Sigmoid colon (tissue), 6 donors: ENCODE measurements at regions not wholly inside any gene's neighbourhood (a gene's known extent, or its start where the extent isn't known, plus 50 kb on each side); places are given as distances from the start of the nearest gene placed in this dataset.

Experiments
- DNase-seq: peaks from one replicate; pipeline ENCODE4 v3.0.0-alpha.2; 2019
- H3K27ac ChIP-seq, 4 donors: fragments of 200-600 bp; sonication (generic); one replicate each; pipeline ENCODE4 v1.5.1; 2016 to 2019; ENCODE audit warnings: mild to moderate bottlenecking in 1 of 4
- H3K27me3 ChIP-seq, 3 donors: fragments of 200-600 bp; sonication (generic); one replicate each; pipeline ENCODE4 v1.5.1; 2019; ENCODE audit warnings: mild to moderate bottlenecking in 1 of 3
- H3K36me3 ChIP-seq, 4 donors: fragments of 200-600 bp; sonication (generic); one replicate each; pipeline ENCODE4 v1.5.1; 2016 to 2019
- H3K4me1 ChIP-seq, 4 donors: fragments of 200-600 bp; sonication (generic); one replicate each; pipeline ENCODE4 v1.5.1; 2017 to 2019
- H3K4me3 ChIP-seq, 4 donors: fragments of 200-600 bp; sonication (generic); one replicate each; pipeline ENCODE4 v1.5.1; 2017 to 2019; ENCODE audit warnings: mild to moderate bottlenecking in 2 of 4, moderate library complexity in 1 of 4
- H3K9me3 ChIP-seq, 4 donors: fragments of 200-600 bp in 3 of 4; sonication (generic) in 3 of 4; one replicate each; pipeline versions ENCODE4 v1.5.1 to v1.6.1; 2013 to 2019
- EP300 ChIP-seq, 4 donors: sonication (generic); formaldehyde crosslinking; IDR thresholded peaks; one replicate each; pipeline ENCODE4 v1.6.1; 2017; ENCODE audit warnings: antibody characterized with exemption in 4 of 4
- POLR2A ChIP-seq, 2 donors: fragments of 450-650 bp; IDR thresholded peaks; one replicate each; pipeline ENCODE4 v1.6.1; 2016; ENCODE audit warnings: antibody characterized with exemption in 2 of 2, mild to moderate bottlenecking in 2 of 2, moderate library complexity in 2 of 2
- POLR2AphosphoS5 ChIP-seq, 4 donors: sonication (generic); formaldehyde crosslinking; IDR thresholded peaks; one replicate each; pipeline ENCODE4 v1.6.1; 2017; ENCODE audit warnings: antibody characterized with exemption in 4 of 4
- WGBS, 2 donors: extraction: QIAGEN DNeasy Blood & Tissue Kit; methylation state at CpG; one replicate each; pipeline ENCODE4 v1.1.7; 2013; 5-methylcytosine and 5-hydroxymethylcytosine counted together
- intact Hi-C: fragments of 100-400 bp; cut with DNase I; formaldehyde crosslinking; loops from one replicate; pipeline ENCODE4 v1.15.1; 2023
- TF ChIP-seq, protein P1 (sequence below), 4 experiments: fragments of 450-650 bp in 3 of 4; fragments of 200-600 bp in 1 of 4; IDR thresholded peaks; one replicate each; pipeline ENCODE4 v1.5.1; 2016 to 2019; ENCODE audit warnings: antibody characterized with exemption in 4 of 4, mild to moderate bottlenecking in 3 of 4, moderate library complexity in 2 of 4
- donor health status: healthy with polysubstance abuse.
- donor health status: healthy.

DNA sequence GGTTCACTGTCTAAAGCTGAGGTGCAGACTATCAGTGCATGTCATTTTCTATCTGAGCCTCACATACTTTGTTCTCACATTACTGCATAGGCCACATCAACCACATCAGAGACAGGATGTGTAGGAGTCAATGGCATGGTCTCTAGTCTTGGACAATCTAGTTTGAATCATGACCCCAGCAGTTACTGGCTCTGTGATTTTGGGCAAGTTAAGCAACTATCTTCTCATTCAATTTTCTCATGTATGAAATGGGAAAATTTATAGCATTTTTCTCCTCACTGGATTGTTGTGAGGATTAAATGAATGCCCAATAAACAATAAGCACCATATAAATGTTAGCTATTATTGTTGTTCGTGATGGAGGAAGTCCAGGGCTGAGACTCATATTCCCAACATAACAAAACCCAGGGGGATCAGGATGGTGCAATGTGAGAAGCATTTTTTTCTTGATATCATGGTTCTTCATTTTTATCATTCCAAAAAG, 432.6 kb downstream of the LRIG3 start:
- TF ChIP-seq, protein P1, sequence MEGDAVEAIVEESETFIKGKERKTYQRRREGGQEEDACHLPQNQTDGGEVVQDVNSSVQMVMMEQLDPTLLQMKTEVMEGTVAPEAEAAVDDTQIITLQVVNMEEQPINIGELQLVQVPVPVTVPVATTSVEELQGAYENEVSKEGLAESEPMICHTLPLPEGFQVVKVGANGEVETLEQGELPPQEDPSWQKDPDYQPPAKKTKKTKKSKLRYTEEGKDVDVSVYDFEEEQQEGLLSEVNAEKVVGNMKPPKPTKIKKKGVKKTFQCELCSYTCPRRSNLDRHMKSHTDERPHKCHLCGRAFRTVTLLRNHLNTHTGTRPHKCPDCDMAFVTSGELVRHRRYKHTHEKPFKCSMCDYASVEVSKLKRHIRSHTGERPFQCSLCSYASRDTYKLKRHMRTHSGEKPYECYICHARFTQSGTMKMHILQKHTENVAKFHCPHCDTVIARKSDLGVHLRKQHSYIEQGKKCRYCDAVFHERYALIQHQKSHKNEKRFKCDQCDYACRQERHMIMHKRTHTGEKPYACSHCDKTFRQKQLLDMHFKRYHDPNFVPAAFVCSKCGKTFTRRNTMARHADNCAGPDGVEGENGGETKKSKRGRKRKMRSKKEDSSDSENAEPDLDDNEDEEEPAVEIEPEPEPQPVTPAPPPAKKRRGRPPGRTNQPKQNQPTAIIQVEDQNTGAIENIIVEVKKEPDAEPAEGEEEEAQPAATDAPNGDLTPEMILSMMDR (IDR thresholded peaks at IDR 0.05): no peak
- no peak for TF ChIP-seq POLR2AphosphoS5 (IDR thresholded peaks at IDR 0.05)
- TF ChIP-seq POLR2A (IDR thresholded peaks at IDR 0.05): no peak
- no peak for TF ChIP-seq EP300 (IDR thresholded peaks at IDR 0.05)
- 70 to 82% methylated on average over 1 of the region's 1 CpG for WGBS, 2 donors

DNA sequence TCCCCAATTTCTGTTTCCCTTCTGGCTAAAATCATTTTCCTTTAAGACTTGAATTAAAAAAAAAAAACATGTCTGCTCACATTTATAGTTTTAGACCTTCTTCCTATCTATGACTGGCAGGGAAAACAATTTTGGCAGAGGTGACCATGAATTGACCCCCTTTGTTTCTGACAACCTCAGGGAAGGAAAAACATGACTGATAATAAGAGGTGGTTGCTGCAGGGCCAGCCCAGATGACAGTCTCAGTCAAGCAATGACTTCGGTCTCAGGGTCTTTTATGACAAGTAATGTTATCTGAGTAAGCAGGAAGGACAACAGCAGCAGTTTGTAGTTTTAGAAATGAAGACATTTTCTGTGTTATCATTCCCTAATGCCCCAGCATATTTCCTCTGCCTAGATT, 430.9 kb downstream of the LRIG3 start:
- Histone ChIP-seq H3K36me3 (no peaks in the 10 kb centered on the region), H3K27ac (no peak overlapping the region), H3K4me3 (no peak overlapping the region), H3K27me3 (no peaks in the 10 kb centered on the region), H3K9me3 (no peaks in the 10 kb centered on the region), H3K4me1 (no peaks in the 10 kb centered on the region)
- intact Hi-C loops: no loop called here
- TF ChIP-seq, protein P1 (IDR thresholded peaks at IDR 0.05): no peak
- TF ChIP-seq EP300 (IDR thresholded peaks at IDR 0.05): no peak
- no peak for TF ChIP-seq POLR2AphosphoS5 (IDR thresholded peaks at IDR 0.05)
- TF ChIP-seq POLR2A (IDR thresholded peaks at IDR 0.05): no peak
- no peak for DNase-seq
- 74 to 83% methylated on average over 1 of the region's 1 CpG for WGBS, 2 donors

More for the DNA sequence above, 432.6 kb downstream of the LRIG3 start:
- intact Hi-C loops: no loop called here
- H3K4me1 ChIP-seq: peaks cover 0 to 4% (median 0%) of the 10 kb centered on the region in 4 donors
- no peak overlapping the region for H3K4me3 ChIP-seq
- H3K9me3 ChIP-seq: no peaks in the 10 kb centered on the region
- H3K27ac ChIP-seq: no peak overlapping the region
- DNase-seq: no peak
- no peaks in the 10 kb centered on the region for H3K36me3 ChIP-seq
- H3K27me3 ChIP-seq: no peaks in the 10 kb centered on the region

DNA sequence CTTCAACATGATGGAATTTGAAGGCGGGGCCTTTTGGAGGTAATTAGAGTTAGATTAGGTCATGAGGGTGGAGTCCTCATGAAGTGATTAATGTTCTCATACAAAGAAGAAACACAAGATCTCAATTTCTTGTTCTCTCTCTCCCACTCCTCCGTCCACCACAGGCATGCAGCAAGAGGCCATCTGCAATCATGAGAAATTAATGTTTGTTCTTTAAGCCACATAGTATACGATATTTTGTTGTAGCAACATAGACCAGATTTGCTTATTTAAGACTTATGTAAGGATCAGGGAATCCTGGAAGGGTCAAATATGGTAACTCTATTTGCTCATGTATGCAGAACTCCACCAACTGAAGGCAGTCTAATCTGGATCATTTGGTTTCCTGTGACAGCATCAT, 429.0 kb downstream of the LRIG3 start:
- no peak for DNase-seq
- TF ChIP-seq POLR2AphosphoS5 (IDR thresholded peaks at IDR 0.05) (no peak), POLR2A (IDR thresholded peaks at IDR 0.05) (no peak), EP300 (IDR thresholded peaks at IDR 0.05) (no peak)
- TF ChIP-seq, protein P1 (IDR thresholded peaks at IDR 0.05): no peak
- 80% methylated on average over 3 of the region's 3 CpGs for WGBS, 2 donors
- Histone ChIP-seq H3K27me3 (no peaks in the 10 kb centered on the region), H3K4me1 (no peaks in the 10 kb centered on the region), H3K4me3 (no peak overlapping the region), H3K27ac (no peak overlapping the region), H3K36me3 (no peaks in the 10 kb centered on the region), H3K9me3 (no peaks in the 10 kb centered on the region)
- intact Hi-C loops: no loop called here

DNA sequence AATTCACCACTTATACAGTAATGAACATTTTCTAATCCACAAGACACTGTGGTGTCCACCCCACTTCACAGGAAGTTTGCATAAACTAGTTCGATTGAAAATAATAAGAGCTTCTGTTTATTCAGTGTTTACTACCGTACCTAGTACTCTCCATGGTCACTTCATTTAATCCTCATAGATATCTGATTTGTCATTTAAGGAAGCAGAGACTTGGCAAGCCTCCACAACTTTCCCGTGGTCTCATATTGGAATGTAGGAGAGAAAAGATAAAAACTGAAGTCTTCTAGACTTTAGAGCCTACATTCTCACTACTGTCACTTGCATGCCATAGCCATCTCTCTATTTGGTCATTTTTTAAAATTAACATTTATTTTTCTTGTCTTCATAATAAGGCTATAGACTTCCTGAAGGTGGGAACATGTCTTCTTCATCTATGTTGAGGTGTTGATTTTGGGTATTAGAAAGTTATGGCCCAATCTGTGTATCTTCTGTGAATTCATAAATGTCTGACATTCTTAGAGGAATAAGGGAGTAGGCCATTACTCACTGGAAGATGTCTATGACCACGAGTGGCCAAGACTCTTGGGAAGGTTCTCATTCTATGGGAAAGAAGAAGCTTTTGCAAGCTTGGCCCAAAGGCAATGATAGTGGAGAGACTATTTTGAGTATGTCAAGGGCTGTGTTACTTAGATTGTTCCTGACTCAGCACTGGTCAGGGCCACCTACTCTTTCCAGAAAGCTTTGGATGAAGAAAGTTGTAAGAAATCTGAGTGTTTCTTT, 423.7 kb downstream of the LRIG3 start:
- Histone ChIP-seq H3K4me1 (no peaks in the 10 kb centered on the region), H3K9me3 (no peaks in the 10 kb centered on the region), H3K36me3 (no peaks in the 10 kb centered on the region), H3K4me3 (no peak overlapping the region), H3K27me3 (no peaks in the 10 kb centered on the region), H3K27ac (no peak overlapping the region)
- TF ChIP-seq, protein P1 (IDR thresholded peaks at IDR 0.05): no peak
- no peak for TF ChIP-seq POLR2A (IDR thresholded peaks at IDR 0.05)
- no peak for TF ChIP-seq POLR2AphosphoS5 (IDR thresholded peaks at IDR 0.05)
- no peak for TF ChIP-seq EP300 (IDR thresholded peaks at IDR 0.05)
- intact Hi-C loops: no loop called here
- DNase-seq: no peak
- 75 to 84% methylated on average over 4 of the region's 4 CpGs for WGBS, 2 donors
